ENCODE measurements at regions not wholly inside any gene's neighbourhood (a gene's known extent, or its start where the extent isn't known, plus 50 kb on each side); places are given as distances from the start of the nearest gene placed in this dataset.
A peak's percentile ranks its signal among the peaks of the same experiment; 100 is the strongest.
"Not testable (repeated sequence)": the region's sequence is repeated elsewhere in the genome, so short reads cannot be mapped to it uniquely, and the experiment has no call there.

DNA sequence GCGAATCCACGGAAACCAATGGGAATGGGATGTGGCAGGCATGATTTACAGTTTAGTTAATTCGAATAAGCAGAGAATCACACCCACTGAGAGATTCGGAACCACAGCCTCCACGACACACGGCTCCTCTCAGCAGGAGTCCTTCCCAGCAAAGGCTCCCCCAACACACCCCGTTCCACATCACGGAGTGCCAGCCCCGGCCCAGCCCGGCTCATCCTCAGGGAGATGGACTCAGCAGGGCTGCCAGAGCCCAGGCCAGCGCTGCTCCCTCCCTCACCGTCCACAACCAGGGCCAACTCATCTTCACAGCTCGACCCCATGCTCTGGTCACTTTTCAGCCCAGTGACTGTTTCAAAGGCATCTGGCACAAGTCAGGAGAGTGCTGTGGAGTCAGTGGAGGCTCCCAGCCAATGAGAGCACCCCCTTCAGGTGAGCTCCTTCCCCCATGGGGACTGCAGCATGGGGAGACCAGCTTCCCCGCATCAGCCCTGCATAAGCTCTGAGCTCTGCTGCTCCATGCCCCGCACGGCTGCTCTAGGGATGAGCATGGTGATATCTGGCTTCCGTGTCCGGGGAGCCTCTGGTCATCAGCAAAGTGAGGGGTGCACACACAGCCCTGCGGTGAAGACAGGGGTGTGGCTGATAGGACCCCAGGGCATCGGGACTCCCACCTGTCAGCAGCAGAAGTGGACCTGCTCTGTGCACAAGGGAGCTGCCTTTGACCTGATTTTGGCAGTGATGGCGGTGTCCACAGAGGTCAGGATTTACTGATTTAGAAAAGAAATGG, 238.8 kb upstream of the SFSWAP start:
- TF ChIP-seq CTCF (IDR thresholded peaks at IDR 0.05) = no peak
- no peak overlapping the region for H3K4me3 ChIP-seq
- intact Hi-C loops (cut with DNase I) = no loop called here
- H3K9me3 ChIP-seq = peaks cover 0 to 1% (median 0%) of the 10 kb centered on the region in 11 donors
- H3K36me3 ChIP-seq = no peaks in the 10 kb centered on the region
- peak in 1 of 8 donors; percentile 18 for ATAC-seq
- DNase-seq = no peak
- H3K27me3 ChIP-seq = peaks cover 0 to 36% (median 28%) of the 10 kb centered on the region in 7 donors
- 75 to 76% methylated on average over 21 of the region's 21 CpGs for WGBS, 2 donors
- no peaks in the 10 kb centered on the region for H3K4me1 ChIP-seq
- H3K27ac ChIP-seq = no peak overlapping the region

GRCh38 chr12:131473261-131473660, 237.6 kb upstream of the SFSWAP start:
- Histone ChIP-seq H3K27me3 (peaks cover 0 to 28% (median 23%) of the 10 kb centered on the region in 7 donors), H3K4me3 (no peak overlapping the region), H3K36me3 (no peaks in the 10 kb centered on the region), H3K27ac (no peak overlapping the region), H3K4me1 (no peaks in the 10 kb centered on the region), H3K9me3 (no peaks in the 10 kb centered on the region)
- 88 to 90% methylated on average over 15 of the region's 15 CpGs for WGBS, 2 donors
- intact Hi-C loops (cut with DNase I) = no loop called here
- ATAC-seq = no peak
- no peak for DNase-seq
- no peak for TF ChIP-seq CTCF (IDR thresholded peaks at IDR 0.05)

DNA sequence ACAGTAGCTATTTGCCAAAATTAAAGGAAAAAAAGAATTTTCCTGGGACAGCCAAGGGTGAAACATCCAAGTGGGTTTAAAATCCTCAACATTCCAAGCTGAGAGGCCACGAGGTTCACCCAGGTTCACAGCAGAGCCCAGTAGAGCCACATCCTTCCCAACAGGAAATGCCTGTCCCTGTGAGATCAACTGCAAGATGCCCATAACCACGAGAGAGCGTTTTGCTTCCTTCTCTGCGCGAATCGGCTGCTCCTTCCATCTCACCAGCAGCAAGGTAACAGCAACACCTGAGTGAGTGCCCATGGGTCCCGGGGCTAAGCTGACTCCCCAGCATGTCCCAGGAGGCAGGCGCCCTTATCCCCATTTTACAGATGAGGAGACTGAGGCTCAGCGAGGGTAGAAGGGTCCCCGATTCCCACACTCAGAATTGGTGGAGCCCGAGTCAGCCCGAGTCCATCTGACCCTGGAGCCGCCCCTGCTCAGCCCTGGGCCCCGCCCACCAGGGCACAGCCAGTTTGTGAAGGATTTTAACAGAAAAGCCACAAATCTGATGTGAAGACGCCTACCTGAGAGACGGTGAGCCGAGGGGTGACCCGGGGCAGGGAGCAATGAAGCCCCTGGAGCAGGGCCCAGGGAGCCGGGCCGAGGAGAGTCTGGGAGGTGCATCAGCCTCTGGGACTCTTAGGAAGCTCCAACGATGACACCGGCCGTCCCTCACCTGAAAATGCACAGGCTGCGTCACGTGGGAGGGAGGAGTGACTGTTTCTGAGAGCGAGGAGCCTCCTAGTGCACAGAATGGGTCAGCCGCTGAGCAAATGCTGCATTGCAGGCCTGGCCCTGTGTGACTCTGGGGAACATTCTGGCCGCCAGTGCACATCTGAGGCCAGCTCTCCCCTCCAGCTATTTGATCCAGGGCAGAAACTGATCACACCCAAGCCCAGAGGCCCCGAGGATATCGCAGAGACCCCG, 236.9 kb upstream of the SFSWAP start:
- Histone ChIP-seq H3K27me3 (peaks cover 0 to 25% (median 21%) of the 10 kb centered on the region in 7 donors), H3K9me3 (no peaks in the 10 kb centered on the region), H3K4me3 (no peak overlapping the region), H3K36me3 (no peaks in the 10 kb centered on the region), H3K27ac (no peak overlapping the region), H3K4me1 (no peaks in the 10 kb centered on the region)
- intact Hi-C loops (cut with DNase I) = no loop called here
- no peak for DNase-seq
- no peak for TF ChIP-seq CTCF (IDR thresholded peaks at IDR 0.05)
- 74 to 76% methylated on average over 31 of the region's 31 CpGs for WGBS, 2 donors
- no peak for ATAC-seq

- ATAC-seq = peak in 5 of 8 donors; percentile 16 to 80 (median 46)
- intact Hi-C loops (cut with DNase I); H3K4me3 ChIP-seq; H3K27ac ChIP-seq; H3K4me1 ChIP-seq; H3K9me3 ChIP-seq; H3K36me3 ChIP-seq; DNase-seq: not testable (repeated sequence)
- WGBS, 2 donors = 39 to 67% methylated on average over 4 to 5 of the region's 19 CpGs
- peaks cover 0 to 29% (median 21%) of the 10 kb centered on the region in 7 donors for H3K27me3 ChIP-seq
These were observed 235.9 kb upstream of the SFSWAP start for GRCh38 chr12:131475012-131475411.
